ENCODE measurements at regions not wholly inside any gene's neighbourhood (a gene's known extent, or its start where the extent isn't known, plus 50 kb on each side); places are given as distances from the start of the nearest gene placed in this dataset.

DNA sequence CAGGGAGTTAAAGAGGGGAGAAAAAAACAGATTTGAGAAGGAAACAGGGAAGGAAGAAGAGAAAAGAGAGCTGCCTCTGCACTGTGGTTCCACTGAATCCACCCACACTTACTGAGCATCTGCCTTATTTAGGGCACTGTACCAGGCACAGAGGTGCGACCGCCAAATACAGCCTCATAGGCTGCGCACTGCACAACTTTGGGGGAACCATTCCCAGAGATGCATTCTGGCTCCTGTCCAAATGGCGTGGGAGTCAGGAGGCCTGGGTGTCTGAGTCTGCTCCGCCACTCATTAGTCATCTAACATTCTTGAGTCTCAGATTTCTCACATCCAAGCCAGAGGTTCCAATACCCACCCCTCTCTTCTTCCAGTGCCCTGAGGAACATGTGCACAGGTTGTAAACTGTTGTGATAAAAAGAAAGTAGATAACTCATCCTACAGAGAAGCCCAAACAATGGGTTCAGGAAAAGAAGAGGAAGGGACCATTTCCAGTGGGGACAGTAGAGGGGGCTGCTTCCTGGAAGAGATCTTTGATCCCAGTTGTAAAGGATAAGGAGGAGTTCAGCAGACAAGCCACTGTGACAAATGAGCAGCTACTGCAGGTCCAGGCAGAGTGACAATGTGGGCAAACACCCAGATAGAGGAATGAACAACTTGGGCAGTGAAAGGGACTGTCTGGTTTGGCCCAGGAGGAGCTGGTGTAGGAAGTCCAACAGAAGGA, 254.6 kb downstream of the UACA start:
- DNase-seq (ENCODE audit: low spot score) (peak; percentile 96), FAIRE-seq (peak; percentile 96)

DNA sequence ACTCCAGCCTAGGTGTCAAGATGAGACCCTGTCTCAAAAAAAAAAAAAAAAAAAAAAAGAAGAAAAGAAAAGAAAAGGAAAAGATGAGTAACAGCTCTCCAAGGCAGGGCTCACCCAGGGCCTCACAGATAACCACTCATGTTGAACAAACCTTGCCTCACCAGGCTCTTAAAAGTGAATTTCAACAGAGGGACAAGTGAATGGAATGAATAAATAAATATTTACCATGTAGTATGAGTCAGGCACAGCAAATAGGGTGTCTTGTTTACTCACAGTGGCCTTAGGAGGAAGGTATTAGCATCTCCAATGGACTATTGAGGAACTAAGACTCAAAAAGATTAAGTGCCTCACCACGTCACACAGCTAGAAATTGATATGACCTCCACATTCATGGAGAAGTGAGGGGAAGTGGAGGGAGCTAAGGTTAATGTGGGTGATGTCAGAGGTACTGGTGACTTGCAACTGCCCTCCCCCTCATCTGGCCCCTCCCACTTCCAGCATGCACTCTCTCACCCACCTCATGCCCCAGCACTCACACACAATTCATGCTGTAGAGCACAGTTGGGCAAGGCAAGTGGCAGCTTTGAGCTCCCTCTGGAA, 255.5 kb downstream of the UACA start:
- DNase-seq (ENCODE audit: low spot score) (peak; percentile 81), FAIRE-seq (peak; percentile 95)

DNA sequence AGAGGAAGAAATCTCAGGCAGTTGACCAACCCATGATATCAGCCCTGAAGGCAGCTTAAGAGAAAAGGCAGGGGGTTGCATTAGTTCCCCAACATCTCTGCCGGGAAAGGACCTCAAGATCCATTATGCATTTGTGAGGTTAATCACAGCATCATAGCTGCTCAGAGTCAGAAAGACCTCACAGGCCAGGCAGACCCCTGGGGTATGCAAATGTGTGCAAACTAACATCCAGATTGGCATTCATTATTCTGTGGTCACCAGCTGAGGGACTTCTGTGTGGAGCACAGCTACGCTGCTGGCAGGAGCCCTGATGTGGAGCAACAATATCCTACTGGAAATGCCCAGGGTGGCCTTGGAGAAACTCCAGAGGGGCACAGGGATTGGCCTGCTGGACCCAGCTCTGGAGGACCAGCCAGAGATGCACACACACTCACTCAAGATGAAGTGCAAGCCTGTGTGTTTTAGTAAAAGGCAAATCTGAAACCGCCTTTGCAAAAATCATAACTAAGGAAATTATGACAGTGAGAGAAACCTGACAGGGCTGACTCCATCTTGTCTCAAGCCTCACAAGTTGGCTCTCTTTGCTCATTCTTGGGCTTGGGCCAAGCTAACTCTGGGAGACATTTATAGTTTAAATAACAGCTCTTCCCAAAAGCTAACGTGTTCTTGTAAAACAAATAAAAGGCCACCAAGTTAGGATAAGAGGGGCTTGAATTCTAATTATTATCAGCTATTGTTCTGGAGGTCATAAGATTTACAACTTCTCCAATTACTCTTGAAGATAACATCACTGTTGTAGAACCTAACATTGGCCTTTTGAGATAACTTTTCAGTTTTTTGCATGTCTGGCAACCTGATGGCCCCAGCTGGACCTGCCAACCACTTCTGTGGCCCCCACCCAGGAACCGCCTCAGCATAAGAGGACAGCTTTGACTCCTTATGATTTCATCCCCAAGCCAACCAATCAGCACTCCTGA, 257.1 kb downstream of the UACA start:
- FAIRE-seq (no peak), DNase-seq (ENCODE audit: low spot score) (no peak)

DNA sequence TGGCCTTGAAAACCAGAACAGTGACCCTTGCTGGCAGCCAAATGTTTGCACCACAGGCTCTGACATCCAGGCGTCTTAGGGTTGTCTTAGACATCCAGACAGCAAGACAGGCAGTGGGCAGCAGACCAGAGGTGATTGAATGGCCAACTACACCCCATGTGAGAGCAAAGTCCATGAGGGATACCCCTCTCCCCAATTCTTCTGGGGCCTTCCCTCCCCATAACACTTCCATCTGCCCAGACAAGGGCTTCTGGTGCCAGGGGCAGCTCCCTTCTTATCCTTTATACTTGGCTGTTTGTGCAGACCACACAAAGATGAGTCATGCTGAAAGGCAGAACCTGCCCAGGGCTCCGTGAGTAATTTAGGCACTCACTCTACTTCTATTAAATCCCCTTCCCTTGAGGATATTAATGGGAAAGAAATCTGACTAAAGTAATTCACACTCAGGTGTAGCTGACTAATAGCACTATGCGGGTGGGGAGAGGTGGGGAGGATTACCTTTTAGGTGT, 257.9 kb downstream of the UACA start:
- no peak for FAIRE-seq
- DNase-seq (ENCODE audit: low spot score), result peak; percentile 87

DNA sequence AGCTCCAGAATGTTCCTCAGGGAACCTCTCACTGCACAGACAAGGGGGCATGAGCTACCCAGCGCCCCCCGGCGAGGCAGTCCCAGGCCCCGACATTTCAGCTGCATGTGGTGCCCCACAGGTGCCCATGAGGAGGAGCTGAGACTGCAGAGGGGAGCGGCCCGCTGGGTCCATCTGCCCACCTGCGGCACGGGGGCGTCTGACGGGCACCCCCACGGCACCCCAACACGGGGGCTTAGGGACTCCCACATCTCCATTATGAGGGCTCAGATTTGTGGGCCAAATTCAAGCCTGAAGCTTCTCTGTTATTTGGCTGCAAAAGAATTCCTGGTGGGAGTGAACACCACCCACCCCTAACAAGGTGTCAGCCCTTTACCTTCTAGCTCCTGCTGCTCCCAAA, 258.4 kb downstream of the UACA start:
- DNase-seq (ENCODE audit: low spot score) (no peak), FAIRE-seq (no peak)

DNA sequence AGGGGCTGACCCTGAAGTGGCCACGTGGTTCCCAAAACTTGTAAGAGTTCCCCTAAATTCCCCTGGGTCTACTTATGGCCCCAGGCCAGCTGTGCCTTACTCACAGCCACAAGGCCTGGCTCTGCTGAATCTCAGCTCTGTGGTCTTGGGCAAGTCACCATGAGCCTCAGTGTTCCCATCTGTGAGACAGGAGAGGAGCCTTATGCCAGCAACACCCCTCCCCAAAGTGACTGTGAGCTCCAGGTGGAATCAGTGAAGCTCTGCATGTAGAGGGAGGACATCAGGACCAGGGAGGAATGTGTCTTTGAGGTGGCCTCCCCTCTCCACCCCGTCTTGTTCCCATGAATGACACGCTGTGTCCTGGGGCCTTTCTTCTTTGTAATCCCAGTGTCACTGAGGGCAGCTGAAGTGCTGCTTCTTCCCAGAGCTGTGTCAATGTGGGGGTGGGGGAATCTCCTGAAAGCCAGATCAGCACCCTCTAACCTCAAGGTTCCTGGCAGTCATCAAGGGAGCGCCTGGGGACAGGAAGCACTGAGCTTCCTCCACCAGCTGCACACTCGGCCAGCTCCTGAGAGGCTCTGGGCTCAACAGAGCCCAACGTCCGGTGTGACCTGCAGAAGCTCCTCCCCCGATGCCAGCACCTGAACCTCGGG, 258.9 kb downstream of the UACA start:
- FAIRE-seq, result peak; percentile 27
- DNase-seq (ENCODE audit: low spot score), result peak; percentile 57

DNA sequence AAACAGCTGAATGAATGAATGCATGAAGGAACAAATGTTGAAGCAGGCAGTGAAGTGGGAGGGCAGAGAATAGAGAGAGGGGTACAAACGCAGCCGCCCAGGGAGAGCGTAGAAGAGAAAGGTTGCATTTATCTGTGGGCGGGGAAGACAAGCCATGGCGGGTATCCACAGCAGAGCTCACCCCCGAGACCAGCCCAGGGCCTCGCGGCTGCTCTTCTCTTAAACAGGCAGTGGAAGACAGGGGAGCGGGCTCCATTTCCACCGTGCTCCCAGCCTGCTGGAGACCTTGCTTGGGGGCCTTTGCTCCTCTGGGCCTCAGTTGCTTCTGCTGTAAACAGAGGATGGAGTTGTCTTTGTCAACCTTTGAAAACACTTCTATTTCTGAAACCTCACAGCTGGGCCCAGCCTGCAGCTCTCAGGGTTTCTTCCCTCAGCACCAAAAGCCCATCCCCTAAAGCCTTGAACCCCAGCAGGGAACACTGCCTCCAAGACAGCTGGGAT, 259.5 kb downstream of the UACA start:
- FAIRE-seq, result no peak

DNA sequence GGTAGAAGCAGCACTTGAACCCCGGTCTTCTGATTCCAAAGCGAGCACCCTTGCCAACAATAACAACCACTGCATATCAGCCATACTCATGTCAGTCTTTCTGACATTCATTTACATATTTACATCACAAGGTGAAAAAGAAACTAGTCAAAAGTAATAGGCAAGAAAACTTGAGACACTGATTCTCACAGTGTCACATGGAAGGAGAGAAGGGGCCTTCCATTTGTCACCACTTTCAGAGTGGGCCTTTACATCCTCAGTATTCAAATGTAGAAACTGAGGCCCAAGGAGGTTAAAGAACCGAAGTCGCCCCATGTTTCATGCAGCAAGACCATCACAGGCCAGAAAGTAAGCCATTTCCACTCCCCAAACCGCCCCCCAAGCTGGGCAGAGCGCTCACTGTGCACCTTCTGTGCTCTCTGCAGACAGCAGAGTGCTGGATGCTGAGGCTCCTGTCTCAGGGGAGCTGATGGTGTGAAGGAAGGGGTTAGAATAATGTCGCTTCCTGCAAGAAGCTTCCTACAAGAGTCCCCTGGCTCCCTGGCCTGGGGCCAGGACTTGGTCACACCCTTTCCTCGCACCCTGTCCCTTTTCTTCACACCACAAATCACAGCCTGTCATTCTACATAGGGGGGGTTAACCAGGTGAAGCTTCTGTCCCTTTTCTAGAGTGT, 260.1 kb downstream of the UACA start:
- DNase-seq (ENCODE audit: low spot score) (no peak), FAIRE-seq (no peak)

More for the DNA sequence above, 259.5 kb downstream of the UACA start:
- no peak for DNase-seq (ENCODE audit: low spot score)

DNA sequence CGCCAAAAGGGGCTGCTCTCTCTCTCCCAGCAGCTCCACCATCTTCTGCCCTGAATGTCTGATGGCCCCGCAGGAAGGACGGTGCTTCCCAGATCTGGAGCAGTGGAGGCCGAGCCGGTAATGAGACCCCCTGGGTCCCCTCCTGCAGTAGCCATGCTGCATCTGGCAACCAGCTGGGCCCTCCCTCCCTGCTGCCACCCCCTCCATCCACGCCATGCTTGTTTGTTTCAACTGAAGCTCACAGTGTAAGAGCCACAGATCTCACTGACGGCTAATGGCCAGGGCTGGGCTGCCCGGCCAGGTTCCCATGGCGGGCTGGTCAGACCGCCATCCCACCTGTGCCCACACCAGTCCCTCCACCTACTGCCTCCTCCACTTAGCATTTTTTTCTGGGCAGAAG, 260.8 kb downstream of the UACA start:
- DNase-seq (ENCODE audit: low spot score), result no peak
- no peak for FAIRE-seq

DNA sequence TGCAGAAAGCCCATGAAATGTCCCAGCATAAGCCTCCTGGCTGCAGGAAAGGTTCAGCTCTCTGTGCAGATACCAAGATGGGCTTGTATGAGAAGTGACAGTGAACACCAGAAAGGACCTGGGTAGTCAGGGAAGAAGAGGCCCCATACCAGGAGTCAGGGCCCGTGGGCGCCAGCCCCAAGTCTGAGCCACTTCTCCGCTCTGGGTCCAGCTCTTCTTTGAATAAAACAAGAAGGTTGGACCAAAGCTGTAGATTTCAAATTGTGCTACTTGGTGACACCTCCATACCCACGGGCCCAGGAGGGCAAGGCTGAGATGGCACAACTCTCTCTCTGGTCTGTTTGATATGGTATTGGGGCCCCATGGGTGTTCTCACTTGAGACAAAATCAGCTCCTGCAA, 261.5 kb downstream of the UACA start:
- no peak for FAIRE-seq
- DNase-seq (ENCODE audit: low spot score), result no peak

DNA sequence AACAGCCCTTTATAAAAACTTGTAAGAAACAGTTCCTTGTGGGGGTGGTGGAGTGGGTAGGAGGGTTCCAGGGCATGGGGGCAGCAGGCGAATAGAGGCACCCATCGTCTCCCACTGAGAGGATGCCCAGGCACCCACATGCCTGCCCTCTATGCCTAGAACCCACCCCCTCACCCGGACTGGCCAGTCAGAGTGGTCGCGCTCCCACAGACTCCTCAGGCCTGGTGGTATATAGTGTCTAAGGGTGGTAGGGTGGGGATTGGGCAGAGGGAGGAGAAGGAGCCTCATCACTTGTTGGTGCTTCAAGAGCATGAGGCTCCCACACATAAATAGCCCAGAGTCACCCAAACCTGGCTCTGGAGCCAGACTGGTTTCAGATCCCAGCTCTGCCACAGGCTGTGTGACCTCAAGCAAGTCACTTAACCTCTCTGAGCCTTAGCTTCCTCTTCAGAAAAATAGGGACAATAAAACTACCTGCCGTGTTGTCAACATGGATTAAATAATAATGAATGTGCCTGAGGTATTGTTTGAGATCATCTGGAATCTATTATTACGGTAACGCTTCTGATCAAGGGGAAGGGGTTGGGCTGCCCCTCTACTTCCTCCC, 262.1 kb downstream of the UACA start:
- DNase-seq (ENCODE audit: low spot score) (no peak), FAIRE-seq (no peak)

DNA sequence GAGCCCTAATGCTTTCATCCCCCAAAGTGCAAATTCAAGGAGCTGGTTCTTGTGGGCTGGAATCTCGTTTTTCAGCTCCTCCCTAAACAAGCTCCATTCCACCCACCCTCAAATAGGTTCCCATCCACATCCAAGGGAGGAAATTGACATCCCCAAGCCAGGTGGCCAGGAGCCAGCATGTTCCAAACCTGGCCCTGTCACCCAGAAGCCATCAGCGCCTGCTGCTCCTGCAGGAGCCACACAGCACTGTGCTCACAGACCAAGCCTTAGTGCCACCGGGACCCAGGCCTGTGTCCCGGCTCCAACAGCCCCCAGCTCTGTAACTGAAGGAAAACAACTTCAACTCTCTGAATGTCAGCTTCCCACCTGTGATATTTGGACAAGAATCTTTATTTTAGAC, 263.6 kb downstream of the UACA start:
- FAIRE-seq (no peak), DNase-seq (ENCODE audit: low spot score) (no peak)

DNA sequence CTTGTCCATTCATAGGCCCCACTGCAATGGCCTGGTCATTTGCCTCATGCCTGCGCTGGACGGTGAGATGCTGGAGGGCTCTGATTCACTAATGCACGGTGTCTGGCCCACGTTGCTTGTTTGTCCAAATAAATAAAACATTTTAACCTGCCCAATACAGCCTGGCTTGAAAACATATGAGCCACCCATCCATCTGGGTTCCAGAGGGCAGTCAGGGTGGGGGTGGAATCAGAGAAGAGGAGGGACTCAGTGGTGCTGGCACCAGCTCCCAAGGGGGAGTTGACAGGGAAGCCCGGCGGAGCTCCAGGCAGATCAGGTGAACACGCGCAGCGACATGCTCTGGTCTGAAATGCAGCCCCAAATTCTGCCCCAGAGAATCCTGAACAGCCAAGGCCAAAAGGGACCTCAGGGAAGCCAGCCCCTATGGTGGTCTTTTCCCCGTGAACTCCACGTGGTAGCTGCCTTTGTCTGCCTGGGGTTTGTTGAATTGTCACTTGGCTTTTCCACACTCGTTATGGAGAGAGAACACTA, 265.2 kb downstream of the UACA start:
- DNase-seq (ENCODE audit: low spot score) (no peak), FAIRE-seq (no peak)

DNA sequence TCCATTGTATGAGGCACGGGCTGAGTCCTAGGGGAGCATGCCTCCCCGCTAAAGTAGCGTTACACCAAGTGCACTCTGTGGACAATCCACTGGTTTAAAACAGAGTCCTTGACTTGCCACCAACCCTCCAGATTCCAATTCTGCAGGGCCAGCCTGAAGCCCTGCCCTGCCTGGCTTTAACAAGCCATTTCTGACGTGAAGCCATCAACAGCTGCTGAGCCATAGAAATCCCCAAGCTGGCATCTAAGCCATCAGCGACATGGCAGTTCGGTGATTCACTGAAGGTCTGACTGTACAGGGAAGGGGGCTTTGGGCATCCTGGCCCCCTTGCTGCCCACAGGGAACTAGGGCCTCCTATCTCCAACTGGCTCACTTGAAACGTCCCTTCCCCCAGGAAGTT, 265.7 kb downstream of the UACA start:
- FAIRE-seq (no peak), DNase-seq (ENCODE audit: low spot score) (no peak)

DNA sequence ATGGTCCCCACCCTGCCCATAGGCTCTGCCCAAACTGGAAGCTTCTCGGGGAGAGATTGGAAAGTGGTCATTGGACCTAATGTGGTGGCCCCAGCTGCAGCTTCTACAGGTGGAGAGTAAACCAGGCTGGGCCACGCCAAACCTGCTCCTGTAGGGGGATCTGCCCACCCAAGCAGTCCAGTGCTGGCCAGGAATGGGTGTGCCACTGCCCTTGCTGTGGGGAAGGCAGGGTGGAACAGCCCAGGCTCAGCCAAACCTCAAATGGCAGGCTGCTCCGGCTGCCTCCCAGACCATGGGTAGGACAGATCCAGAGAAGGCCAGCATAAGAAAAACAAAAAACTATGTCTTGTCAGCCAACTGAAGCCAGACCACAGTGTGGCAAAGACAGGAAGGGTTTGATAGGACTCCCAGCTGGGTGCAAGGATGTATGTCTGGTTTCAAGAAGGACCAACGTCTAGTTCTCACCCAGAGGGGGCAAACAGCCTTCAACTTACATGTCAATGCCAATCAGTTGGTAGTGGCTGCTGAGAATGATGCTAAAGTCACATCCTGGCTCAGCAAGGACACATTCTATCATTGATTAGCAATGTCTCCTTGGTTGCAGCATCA, 267.3 kb downstream of the UACA start:
- peak; percentile 5 for FAIRE-seq
- DNase-seq (ENCODE audit: low spot score), result no peak

DNA sequence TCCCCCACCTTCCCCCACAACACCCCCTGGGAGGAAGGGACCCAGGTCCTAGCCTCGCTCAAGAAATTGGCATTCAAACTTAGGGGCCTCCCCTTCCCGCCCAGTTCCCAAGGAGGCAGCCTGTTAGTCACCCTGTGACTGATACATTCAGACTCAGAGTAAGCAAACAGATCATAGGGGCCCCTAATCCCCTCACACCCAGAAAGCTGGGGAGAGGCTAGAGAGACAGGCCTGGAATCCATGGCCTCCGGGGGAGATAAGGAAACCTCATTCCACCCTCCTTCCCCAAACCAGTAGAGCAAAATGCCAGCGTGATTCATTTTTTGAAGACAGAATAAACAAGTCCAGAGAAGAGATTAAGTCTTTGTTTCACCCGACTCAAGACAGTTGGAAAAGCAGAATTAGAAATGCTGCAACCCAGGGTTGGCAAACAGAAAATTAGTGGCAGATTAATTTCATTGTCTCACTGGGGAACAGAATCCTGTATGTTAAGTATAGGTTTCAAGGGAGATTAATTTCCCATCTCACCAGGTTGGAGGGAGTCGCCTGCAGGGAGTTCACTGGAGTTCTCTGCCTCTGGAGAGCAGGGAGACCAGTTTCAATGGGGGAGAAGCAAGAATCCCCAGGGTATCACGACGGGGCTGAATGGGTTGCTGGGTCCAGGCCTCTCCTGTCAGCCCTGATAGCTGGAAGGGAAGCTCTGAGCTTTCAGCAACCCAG, 268.3 kb downstream of the UACA start:
- DNase-seq (ENCODE audit: low spot score) (peak; percentile 84), FAIRE-seq (no peak)

DNA sequence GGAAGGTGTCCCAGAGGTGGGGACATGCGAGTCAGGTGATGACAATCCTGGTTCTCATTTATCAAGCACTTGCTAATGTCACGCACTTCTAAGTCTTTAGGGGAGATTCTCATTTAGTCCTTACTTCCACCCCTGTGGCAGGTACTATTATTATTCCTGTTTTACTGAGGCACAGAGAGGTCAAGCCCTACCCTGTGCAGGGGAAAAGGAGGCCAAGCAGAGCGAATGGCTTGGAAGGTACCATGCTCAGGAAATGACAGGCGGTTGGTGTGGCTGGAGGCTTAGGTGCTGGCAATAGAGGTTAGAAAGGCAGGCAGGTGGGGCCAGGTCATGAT, 268.9 kb downstream of the UACA start:
- FAIRE-seq (no peak), DNase-seq (ENCODE audit: low spot score) (no peak)

DNA sequence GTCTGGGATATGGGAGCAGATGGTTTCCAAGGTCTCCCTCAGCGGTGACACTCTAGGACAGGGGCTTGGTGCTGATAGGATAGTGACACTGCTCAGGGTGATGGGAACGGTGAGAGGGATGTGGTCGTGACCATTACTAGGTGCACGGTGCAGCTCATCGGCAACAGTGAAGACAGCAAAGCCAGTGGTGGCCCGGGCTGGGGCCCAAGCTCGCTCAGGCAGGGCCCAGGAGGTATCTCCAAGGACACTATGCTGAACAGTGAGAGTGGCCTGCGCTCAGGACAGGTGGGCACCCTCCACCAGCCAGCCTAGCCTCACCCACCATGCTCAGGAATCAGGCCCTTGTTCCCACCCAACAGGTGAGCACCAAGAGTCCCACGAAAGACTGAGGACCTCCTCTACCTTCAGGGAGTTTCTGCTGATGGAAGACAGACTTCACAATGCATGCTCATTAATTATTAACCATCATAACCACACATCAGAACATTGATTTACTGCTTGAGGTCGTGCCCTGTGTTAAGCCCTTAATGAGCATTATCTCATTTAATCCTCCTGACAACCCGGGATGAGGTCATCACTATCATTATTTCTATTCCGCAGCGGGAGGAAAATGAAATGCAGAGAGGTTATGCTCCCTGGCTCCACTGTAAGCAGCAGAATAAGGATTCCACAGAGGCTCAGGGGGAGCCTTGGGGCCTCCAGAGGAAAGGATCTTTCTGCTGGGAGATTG, 269.4 kb downstream of the UACA start:
- DNase-seq (ENCODE audit: low spot score) (no peak), FAIRE-seq (peak; percentile 55)
